DMS153 (cell line): ENCODE measurements at regions not wholly inside any gene's neighbourhood (a gene's known extent, or its start where the extent isn't known, plus 50 kb on each side); places are given as distances from the start of the nearest gene placed in this dataset.
A peak's percentile ranks its signal among the peaks of the same experiment; 100 is the strongest.
"Not testable (repeated sequence)": the region's sequence is repeated elsewhere in the genome, so short reads cannot be mapped to it uniquely, and the experiment has no call there.

Experiments
- DNase-seq: peaks from one replicate; lab custom pipeline; 2025; lab: John Stamatoyannopoulos, UW

DNA sequence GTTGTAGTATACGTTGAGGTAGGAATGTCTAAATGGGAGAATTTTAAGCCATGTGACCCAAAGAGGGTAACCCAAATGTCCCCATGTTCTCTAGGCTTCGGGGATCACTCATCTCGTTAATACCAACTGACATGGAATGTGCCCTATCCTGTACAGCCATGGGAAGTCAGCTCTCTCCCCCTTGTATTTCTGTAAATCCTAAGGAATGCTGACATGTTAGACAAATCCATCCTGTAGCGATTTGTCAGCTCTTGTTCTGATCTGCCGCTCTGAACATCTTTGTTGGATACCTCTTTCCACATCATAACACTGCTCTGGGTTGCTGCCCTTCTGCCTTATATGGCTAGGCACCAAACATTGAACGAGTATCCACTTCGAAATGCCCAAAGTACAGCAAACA is 350.6 kb downstream of the RND3 start:
- no peak for DNase-seq

DNA sequence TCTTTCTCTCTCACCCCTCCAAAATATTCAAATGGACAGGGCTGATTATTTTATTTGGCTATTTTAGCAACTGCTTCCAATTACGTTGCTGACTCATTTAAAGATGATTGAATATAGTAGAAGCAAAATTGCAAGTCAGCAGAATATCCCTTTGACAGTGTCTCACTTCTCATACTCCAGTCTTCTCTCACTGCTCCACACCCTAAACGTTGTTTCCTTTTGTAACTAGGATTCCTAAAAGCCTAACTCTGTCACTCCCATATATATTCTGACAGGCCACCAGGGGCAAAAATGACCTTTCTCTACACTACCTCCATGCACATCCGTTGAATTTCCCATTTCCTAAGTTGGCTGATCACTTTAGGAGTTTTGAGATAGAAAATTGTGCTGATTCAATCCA is 351.1 kb downstream of the RND3 start:
- DNase-seq: no peak

- DNase-seq: no peak
These were observed 352.1 kb downstream of the RND3 start for GRCh38 chr2:150135223-150135883.

- DNase-seq: no peak
These were observed 353.1 kb downstream of the RND3 start for GRCh38 chr2:150134223-150134857.

DNA sequence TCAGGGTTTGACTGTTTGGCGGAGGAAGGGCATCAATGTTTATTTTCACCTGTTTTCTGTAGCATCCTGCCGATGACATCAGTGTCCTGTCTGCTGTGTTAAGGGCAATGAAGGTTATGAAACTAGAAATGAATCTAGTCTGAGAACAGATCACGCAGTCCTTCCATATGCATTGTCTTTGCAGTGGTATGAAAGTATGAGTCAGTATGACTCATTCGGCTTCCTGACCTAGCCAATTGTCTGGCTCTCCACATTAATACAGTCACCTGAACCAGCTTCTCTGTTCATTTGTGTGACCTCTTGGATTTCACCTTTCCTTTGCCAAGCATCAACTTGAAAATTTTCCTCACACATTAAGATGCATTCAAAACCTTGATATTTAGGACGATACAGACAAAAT is 353.8 kb downstream of the RND3 start:
- peak; percentile 92 for DNase-seq

DNA sequence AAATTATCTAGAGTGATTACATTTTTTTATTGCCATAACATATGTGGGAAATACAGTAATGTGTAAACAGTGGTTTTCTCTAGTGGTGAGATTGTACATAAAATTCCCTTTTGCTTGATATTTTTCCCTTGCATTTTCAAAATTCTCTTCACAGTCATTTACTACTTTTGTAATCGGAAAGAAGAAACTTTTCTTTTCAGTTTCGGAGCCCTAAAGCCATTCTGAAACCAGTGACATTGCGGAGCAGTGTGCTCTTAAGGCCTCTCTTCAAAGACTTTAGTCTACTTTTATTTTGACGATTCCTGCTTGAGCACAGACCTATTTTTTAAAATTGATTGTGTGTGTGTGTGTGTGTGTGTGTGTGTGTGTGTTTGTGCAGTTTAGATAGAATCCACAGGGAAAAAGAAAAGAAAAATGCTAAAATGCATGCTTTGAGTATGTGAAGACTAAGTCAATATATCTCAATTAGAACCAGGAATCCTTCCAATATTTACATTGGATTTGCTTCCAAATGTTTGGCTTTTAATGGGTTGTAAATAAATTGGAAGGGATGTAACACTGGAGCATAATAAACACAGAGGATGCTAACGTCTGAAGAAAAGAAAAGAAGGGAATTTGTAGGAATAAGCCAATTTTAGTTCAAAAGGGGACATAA is 357.4 kb downstream of the RND3 start:
- no peak for DNase-seq

DNA sequence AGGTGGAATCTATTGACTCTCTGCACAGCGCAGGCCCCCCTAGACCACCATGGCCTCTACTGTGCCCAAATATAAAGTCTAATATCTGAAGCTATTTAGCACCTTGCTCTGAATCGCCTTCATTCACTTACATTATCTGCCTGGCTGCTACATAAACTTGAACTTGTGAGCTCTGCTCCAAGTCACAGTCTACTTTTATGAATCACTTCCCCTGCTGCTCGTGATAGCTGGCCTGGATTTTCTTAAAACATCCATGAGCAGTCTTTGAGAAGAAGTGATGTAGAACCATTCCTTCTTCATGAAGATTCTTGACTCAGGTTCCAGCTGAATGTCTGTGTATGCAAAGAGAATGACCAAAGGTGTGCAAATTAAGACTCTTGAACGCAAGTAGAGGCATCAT is 359.5 kb downstream of the RND3 start:
- no peak for DNase-seq

- DNase-seq: no peak
These were observed 360.0 kb downstream of the RND3 start for GRCh38 chr2:150127346-150127990.

GRCh38 chr2:150126839-150127238 is 360.6 kb downstream of the RND3 start:
- no peak for DNase-seq

DNA sequence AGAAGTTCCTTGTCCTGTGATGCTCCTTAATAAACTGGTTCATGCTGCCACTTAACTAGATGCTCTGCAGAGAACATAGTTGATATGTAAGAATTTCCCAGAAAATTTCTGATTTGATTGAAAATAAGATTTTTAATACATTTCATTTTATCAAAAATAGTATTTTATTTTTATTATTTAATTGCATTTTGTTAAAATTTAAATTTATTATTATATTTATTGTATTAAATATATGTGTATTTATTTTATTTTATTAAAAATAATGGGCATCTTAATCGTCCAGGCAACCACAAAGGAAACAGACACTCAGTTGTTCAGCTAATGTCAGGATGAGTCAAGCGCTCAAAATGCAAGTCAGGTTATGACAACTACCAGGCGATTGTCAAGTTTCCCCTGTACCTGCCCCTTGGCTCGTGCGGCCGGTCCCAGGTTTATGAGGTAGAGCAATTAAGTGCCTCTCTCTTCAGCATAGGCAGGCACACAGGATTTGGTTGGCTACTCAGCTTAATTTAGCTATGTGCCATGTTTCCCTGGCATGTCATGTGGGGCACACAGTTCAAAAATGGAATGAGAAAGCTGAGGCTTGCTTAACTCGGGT is 361.2 kb downstream of the RND3 start:
- DNase-seq: no peak

DNA sequence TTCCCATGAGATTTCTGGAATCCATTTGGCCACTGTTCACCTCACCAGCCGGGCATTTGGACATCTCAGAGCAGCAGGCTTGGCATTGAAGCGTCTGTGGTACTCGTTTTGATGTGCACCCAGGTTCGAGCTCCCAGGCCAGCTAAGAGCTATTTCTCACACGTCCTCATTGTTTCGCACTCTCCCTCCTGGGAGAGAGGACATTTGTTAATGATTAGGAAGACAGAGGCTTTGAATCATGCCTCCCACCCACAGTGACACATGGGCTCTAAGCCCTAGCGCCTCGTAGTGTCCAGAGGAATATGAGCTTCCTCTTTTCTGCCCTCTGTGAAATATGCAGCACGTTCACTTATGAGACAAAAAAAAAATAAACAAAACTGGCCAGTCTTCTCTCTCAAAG is 361.8 kb downstream of the RND3 start:
- no peak for DNase-seq

DNA sequence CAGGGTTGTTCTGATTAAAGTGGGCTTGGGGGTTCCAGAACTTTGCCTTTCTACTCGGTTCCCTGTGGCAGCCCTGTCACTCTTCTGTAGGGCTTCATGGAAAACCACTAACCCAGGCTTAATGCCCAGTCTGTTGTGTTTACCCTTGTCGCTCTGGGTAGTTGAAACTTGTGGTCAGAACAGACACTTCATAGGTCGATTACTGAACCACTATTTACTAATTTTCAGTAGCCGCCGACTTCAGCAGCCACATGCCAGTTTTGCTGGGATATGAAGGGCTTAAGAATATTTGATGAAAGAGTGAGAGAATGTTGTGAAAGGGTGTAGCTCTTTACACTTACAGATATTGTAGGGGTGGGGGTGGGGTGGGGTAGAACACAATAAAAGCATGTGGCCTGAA is 362.3 kb downstream of the RND3 start:
- no peak for DNase-seq

DNA sequence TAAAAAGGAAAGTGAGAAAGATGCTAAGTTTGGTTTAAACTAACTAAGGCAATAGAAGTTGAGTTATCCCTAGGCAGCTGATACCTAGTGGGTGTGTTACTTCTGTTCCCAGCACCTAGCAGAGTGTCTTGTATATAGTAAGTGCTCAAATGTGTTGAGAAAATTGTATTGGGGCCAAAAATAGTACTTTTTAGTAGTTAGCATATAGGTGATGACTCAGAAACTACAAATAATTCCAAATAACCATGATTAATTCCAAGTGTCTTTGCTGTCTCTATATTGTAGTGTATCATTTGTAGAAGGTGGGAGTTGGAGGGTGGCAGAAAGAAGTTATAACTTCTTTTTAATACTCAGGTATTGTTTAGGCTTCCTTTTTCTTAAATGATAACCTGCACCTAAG is 362.7 kb downstream of the RND3 start:
- no peak for DNase-seq

DNA sequence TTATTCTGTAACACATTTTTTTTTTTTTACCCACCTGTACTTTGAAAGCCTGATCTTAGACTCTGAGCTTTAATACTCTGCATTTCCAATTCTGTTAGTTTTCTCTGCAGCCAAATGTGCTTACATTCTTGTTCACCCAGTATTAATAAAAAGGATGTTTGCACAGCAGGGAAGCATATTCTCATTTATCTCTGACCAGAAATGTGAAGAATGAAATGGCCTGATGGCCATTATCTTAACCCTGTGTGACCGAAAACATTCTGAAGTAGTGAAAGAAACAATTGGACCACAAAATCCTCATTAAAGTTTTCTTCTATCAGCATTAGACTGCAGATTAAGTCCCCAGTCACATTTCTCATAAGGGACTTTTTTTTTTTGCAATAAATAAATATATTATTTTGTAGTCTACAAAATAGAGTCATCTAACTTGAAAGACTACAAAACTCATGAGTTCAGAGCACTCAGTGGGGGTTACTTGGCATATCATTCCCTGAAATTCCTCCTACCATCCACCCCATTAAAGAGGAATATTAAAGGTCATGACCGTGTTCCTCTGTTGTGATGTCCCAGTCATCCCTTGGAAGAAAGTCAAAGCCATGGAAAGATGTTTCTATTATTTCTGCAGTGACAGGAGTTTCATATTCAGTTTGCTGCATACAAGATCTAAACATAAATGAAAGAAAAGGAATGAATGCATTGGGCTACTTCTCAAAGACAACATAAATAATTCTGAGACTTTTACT is 364.4 kb downstream of the RND3 start:
- DNase-seq: no peak

GRCh38 chr2:150122156-150122555 is 365.3 kb downstream of the RND3 start:
- DNase-seq: no peak

DNA sequence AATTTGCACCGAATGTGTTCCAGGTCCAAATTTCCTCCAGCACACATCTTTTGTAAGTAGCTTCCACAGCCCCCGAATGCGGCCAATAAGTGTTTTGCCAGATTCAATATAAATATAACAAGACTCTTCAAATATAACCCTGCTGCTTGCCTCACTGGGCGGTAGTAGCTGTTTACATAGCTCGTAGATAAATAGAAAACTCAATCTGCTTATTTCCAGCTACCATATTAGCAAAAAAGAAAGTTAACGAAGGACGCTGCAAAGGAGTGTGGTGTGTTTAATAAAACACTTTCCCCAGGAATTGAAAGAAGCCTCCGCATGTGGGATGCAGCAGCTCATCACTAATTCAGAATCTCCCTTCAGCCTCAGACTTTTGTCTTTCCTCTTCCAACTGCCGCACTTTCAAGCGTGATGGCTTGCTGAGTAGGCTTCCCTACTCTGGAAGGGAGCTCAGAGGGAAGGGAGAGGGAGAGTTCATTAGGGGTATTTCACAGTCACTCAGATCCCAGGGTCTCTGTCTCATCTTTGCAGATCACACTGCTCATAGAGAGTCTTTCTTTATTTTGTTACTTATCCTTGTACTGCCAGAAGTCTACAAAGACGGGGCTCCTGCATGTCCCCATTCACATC is 367.0 kb downstream of the RND3 start:
- DNase-seq: no peak

- DNase-seq: peak; percentile 25
These were observed 367.6 kb downstream of the RND3 start for GRCh38 chr2:150119819-150120218.

- DNase-seq: not testable (repeated sequence)
These were observed 373.4 kb downstream of the RND3 start for GRCh38 chr2:150114089-150114488.

DNA sequence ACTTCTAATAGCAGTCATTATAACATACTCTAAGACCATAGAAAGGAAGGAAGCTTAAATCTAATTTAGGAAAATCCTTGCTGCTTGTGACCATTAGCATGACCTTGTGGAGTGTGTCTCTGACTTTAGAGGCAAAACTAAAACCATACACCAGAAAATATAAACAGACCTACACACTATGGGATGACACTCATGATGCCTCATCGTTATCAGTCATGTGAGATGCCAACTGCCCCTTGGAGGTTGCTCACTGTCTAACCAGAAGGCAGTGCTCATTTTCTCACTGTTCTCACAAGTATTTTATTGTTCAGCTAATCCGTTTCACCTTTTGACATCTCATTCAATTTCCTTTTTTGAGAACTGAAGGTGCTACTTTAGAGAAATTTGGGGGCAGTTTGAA is 376.9 kb downstream of the RND3 start:
- no peak for DNase-seq

GRCh38 chr2:150109912-150110311 is 377.6 kb downstream of the RND3 start:
- no peak for DNase-seq

DNA sequence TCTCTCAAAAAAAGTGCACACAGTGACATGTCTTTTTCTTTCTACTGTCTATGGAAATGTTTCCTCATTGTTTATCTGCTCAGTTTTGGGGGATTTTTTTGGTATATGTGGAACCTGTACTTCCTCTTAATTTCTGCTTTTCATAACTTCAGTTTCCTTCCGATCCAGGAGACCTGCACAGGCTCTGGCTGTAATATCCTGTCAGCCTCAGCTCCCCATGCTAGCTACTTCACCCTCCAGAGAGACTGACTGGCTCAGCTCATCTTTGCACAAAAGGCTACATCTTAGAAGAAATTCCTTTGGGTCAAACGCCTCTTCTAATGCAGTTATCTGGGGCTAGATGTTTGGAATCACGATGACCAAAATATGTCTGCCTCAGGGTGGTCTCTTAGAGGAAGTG is 378.4 kb downstream of the RND3 start:
- DNase-seq: no peak
